ENCODE measurements at regions not wholly inside any gene's neighbourhood (a gene's known extent, or its start where the extent isn't known, plus 50 kb on each side); places are given as distances from the start of the nearest gene placed in this dataset.
"Not testable (repeated sequence)": the region's sequence is repeated elsewhere in the genome, so short reads cannot be mapped to it uniquely, and the experiment has no call there.

DNA sequence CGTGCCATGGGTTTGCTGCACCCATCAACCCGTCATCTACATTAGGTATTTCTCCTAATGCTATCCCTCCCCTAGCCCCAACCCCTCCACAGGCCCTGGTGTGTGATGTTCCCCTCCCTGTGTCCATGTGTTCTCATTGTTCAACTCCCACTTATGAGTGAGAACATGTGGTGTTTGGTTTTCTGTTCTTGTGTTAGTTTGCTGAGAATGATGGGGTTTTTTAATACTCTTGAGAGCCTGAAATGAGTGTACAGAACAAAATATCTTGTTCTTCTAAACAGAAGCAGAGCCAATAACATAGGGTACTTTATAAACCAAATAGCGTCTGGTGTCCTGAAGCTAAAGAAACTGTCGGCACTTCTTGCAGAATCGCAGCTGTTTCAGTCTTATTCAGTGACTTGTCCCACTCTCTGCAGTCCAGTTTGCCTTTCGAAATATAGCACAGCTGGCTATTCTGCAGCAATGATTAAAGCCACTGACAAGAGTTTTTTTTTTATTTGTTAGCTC, 52.1 kb downstream of the GASK1B start:
- TF ChIP-seq, protein P1, sequence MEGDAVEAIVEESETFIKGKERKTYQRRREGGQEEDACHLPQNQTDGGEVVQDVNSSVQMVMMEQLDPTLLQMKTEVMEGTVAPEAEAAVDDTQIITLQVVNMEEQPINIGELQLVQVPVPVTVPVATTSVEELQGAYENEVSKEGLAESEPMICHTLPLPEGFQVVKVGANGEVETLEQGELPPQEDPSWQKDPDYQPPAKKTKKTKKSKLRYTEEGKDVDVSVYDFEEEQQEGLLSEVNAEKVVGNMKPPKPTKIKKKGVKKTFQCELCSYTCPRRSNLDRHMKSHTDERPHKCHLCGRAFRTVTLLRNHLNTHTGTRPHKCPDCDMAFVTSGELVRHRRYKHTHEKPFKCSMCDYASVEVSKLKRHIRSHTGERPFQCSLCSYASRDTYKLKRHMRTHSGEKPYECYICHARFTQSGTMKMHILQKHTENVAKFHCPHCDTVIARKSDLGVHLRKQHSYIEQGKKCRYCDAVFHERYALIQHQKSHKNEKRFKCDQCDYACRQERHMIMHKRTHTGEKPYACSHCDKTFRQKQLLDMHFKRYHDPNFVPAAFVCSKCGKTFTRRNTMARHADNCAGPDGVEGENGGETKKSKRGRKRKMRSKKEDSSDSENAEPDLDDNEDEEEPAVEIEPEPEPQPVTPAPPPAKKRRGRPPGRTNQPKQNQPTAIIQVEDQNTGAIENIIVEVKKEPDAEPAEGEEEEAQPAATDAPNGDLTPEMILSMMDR (conservative IDR thresholded peaks at IDR 0.05 in 1 of 2, IDR thresholded peaks at IDR 0.05 in 1 of 2; ENCODE audit: extremely low read depth in 1 of 2, insufficient read depth in 1 of 2, low read depth in 1 of 2, low read length in 2 of 2) = not testable (repeated sequence)
- TF ChIP-seq EZH2 (IDR thresholded peaks at IDR 0.05; ENCODE audit: borderline replicate concordance, low read length) = not testable (repeated sequence)

Data from mammary epithelial cell (primary cell).